HG02870 (cell line): ENCODE measurements at regions not wholly inside any gene's neighbourhood (a gene's known extent, or its start where the extent isn't known, plus 50 kb on each side); places are given as distances from the start of the nearest gene placed in this dataset.
A peak's percentile ranks its signal among the peaks of the same experiment; 100 is the strongest.
"Not testable (repeated sequence)": the region's sequence is repeated elsewhere in the genome, so short reads cannot be mapped to it uniquely, and the experiment has no call there.

ENCODE experiments used
- ATAC-seq: cut with Tn5 transposase; IDR thresholded peaks from one replicate; pipeline ENCODE4 v1.9.1; 2021; ENCODE audit warnings: mild to moderate bottlenecking, moderate library complexity; ENCODE audit not compliant: unreplicated experiment

- ATAC-seq = not testable (repeated sequence)
Measured at GRCh38 chr3:75434276-75434912, 229.7 kb upstream of the FRG2C start.

GRCh38 chr3:75434913-75435793, 229.0 kb upstream of the FRG2C start:
- ATAC-seq = peak; percentile 96

- ATAC-seq = not testable (repeated sequence)
Measured at GRCh38 chr3:75435794-75436400, 228.2 kb upstream of the FRG2C start.

GRCh38 chr3:75440986-75441385, 223.1 kb upstream of the FRG2C start:
- not testable (repeated sequence) for ATAC-seq

GRCh38 chr3:75444634-75445033, 219.5 kb upstream of the FRG2C start:
- ATAC-seq = not testable (repeated sequence)

GRCh38 chr3:75445234-75445633, 218.9 kb upstream of the FRG2C start:
- ATAC-seq = not testable (repeated sequence)

GRCh38 chr3:75446948-75447347, 217.2 kb upstream of the FRG2C start:
- not testable (repeated sequence) for ATAC-seq

- ATAC-seq = not testable (repeated sequence)
Measured at GRCh38 chr3:75453328-75453727, 210.8 kb upstream of the FRG2C start.

- not testable (repeated sequence) for ATAC-seq
Measured at GRCh38 chr3:75453839-75454238, 210.3 kb upstream of the FRG2C start.

- ATAC-seq = not testable (repeated sequence)
Measured at GRCh38 chr3:75474530-75474929, 189.6 kb upstream of the FRG2C start.

GRCh38 chr3:75496600-75496999, 167.5 kb upstream of the FRG2C start:
- ATAC-seq = not testable (repeated sequence)

- not testable (repeated sequence) for ATAC-seq
Measured at GRCh38 chr3:75500357-75500756, 163.8 kb upstream of the FRG2C start.

- ATAC-seq = not testable (repeated sequence)
Measured at GRCh38 chr3:75502171-75502570, 162.0 kb upstream of the FRG2C start.

GRCh38 chr3:75502769-75503756, 161.1 kb upstream of the FRG2C start:
- ATAC-seq = not testable (repeated sequence)

- ATAC-seq = no peak
Measured at GRCh38 chr3:75506603-75507002, 157.5 kb upstream of the FRG2C start.

- not testable (repeated sequence) for ATAC-seq
Measured at GRCh38 chr3:75507956-75508355, 156.2 kb upstream of the FRG2C start.

- not testable (repeated sequence) for ATAC-seq
Measured at GRCh38 chr3:75527657-75528056, 136.5 kb upstream of the FRG2C start.

GRCh38 chr3:75552095-75552494, 112.0 kb upstream of the FRG2C start:
- not testable (repeated sequence) for ATAC-seq

GRCh38 chr3:75564427-75564826, 99.7 kb upstream of the FRG2C start:
- ATAC-seq = not testable (repeated sequence)

- not testable (repeated sequence) for ATAC-seq
Measured at GRCh38 chr3:75572303-75572702, 91.8 kb upstream of the FRG2C start.
